Hepatocyte (in vitro differentiated cells): ENCODE measurements at regions not wholly inside any gene's neighbourhood (a gene's known extent, or its start where the extent isn't known, plus 50 kb on each side); places are given as distances from the start of the nearest gene placed in this dataset.

Experiments
- EZH2phosphoT487 ChIP-seq: fragments of 200-600 bp; sonication (generic); IDR thresholded peaks from one replicate; pipeline ENCODE4 v1.6.1; 2018; ENCODE audit warnings: antibody characterized with exemption, mild to moderate bottlenecking, low read depth, moderate library complexity; ENCODE audit not compliant: unreplicated experiment, severe bottlenecking
- TF ChIP-seq, protein P1 (sequence below): fragments of 200-600 bp; sonication (generic); IDR thresholded peaks from 2 replicates; pipeline ENCODE4 v1.5.1; 2016; ENCODE audit warnings: antibody characterized with exemption, mild to moderate bottlenecking; ENCODE audit not compliant: poor library complexity

DNA sequence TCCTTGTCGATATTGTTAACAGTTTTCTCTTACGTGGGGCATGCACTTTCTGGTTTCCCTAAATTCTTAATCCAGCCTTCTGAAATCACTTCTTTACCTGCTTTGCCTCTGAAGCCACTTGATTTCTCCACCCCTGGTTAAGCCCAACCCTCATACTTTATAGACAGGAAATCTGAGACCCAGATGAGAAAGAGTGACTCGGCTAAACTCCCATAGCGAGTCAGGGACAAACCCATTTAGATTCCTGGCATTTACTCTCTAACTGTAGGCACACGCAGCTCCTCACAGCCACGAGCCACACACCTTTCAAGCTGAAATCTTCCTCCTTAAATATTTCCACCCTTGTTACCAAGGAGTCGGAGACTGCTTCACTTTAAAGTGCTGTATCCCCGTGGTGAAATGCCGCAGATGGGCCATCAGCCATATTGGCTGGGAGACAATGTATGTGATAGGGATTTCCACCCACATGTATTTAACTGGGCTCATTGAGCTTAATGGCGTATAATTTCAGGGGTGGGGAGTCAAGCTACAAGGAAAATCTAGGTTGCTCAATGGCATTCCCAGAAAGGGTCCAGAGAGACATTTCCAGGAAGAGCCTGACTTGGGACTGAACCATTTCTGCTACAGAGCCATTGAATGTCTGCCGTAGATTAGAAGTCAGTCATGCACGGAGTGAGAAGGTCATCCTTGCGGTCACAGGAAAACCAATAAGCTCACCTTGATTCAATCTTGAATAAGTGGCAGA lies 49.9 kb upstream of the GRK3 start:
- TF ChIP-seq, protein P1, sequence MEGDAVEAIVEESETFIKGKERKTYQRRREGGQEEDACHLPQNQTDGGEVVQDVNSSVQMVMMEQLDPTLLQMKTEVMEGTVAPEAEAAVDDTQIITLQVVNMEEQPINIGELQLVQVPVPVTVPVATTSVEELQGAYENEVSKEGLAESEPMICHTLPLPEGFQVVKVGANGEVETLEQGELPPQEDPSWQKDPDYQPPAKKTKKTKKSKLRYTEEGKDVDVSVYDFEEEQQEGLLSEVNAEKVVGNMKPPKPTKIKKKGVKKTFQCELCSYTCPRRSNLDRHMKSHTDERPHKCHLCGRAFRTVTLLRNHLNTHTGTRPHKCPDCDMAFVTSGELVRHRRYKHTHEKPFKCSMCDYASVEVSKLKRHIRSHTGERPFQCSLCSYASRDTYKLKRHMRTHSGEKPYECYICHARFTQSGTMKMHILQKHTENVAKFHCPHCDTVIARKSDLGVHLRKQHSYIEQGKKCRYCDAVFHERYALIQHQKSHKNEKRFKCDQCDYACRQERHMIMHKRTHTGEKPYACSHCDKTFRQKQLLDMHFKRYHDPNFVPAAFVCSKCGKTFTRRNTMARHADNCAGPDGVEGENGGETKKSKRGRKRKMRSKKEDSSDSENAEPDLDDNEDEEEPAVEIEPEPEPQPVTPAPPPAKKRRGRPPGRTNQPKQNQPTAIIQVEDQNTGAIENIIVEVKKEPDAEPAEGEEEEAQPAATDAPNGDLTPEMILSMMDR, result no peak
- TF ChIP-seq EZH2phosphoT487, result no peak
